ENCODE measurements at regions not wholly inside any gene's neighbourhood (a gene's known extent, or its start where the extent isn't known, plus 50 kb on each side); places are given as distances from the start of the nearest gene placed in this dataset.

DNA sequence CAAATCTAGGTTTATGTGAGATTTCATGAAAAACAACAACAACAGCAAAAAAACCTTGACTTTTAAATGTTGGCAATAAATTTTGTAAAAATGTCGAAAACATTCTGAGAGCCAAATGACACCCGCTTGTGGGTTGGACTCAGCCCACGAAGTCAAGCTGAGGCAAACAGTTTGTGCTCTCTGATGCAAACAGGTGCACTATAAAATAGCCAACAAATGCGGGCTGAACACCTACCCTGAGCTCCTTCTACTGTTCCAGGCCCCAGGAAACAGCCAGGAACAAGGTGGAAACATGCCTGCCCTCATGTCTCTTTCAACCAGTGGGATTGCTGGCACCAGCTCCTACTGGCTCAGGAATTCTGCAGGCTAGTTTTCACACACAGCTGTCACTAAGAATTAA lies 105.0 kb upstream of the ZNF716 start:
- no peaks in the 10 kb centered on the region for H3K9me3 ChIP-seq (ENCODE audit: low read depth)
- no peak for DNase-seq (ENCODE audit: low spot score)
- 61% methylated on average over 4 of the region's 4 CpGs for WGBS (ENCODE audit: low lambda C conversion rate, missing lambda C conversion rate)
- H3K79me2 ChIP-seq, result no peaks in the 10 kb centered on the region
- H3K4me2 ChIP-seq, result no peak overlapping the region
- no peaks in the 10 kb centered on the region for H3K27me3 ChIP-seq
- no peak overlapping the region for H3K27ac ChIP-seq
- no peaks in the 10 kb centered on the region for H3K36me3 ChIP-seq (replicated peaks; ENCODE audit: insufficient read depth, low read depth)
- no peak overlapping the region for H2AFZ ChIP-seq
- no peaks in the 10 kb centered on the region for H3K4me1 ChIP-seq (ENCODE audit: insufficient read depth)
- H3K4me3 ChIP-seq, result no peak overlapping the region
- no peaks in the 10 kb centered on the region for H4K20me1 ChIP-seq (ENCODE audit: insufficient read depth, poor library complexity, severe bottlenecking)
- TF ChIP-seq EZH2phosphoT487 (IDR thresholded peaks at IDR 0.05; ENCODE audit: low read depth, severe bottlenecking, unreplicated experiment) (no peak), EZH2 (IDR thresholded peaks at IDR 0.05; ENCODE audit: borderline replicate concordance) (no peak)
- TF ChIP-seq, protein P1, sequence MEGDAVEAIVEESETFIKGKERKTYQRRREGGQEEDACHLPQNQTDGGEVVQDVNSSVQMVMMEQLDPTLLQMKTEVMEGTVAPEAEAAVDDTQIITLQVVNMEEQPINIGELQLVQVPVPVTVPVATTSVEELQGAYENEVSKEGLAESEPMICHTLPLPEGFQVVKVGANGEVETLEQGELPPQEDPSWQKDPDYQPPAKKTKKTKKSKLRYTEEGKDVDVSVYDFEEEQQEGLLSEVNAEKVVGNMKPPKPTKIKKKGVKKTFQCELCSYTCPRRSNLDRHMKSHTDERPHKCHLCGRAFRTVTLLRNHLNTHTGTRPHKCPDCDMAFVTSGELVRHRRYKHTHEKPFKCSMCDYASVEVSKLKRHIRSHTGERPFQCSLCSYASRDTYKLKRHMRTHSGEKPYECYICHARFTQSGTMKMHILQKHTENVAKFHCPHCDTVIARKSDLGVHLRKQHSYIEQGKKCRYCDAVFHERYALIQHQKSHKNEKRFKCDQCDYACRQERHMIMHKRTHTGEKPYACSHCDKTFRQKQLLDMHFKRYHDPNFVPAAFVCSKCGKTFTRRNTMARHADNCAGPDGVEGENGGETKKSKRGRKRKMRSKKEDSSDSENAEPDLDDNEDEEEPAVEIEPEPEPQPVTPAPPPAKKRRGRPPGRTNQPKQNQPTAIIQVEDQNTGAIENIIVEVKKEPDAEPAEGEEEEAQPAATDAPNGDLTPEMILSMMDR (IDR thresholded peaks at IDR 0.05; ENCODE audit: poor library complexity), result no peak
- no peaks in the 10 kb centered on the region for H3K9me2 ChIP-seq (replicated peaks; ENCODE audit: insufficient read depth)

DNA sequence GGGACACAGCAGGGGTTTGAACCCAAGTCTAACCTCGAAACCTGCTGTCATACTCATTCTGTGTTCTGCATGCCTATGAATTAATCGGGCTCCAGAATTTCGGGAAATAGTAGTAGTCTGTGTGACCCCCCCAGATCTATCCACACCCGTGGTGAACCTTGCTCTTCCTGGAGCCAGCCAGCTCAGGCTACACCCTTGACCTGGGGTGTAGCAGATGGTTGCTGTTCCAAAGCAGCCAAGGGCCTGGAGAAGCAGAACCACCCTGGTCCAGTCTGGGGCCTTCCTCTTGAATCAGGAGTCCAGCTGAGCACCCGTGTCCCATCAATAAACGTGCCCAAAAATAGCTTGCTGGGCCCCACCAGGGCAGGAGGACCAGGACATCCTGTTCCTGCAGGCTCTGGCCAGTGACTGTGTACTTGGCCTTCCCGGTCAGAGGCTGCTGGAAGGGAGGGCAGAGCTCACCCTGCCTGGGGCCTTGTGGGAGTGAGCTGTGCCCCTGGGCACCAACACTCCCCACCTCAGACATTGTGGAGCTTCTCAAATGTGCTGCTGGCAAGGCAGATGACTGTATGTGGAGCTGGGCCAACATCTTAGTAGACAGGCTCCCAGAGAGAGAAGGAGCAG lies 101.2 kb upstream of the ZNF716 start:
- DNase-seq (ENCODE audit: low spot score), result no peak
- no peaks in the 10 kb centered on the region for H3K79me2 ChIP-seq
- H3K9me3 ChIP-seq (ENCODE audit: low read depth), result no peaks in the 10 kb centered on the region
- H3K4me1 ChIP-seq (ENCODE audit: insufficient read depth), result no peaks in the 10 kb centered on the region
- H3K4me3 ChIP-seq, result no peak overlapping the region
- H4K20me1 ChIP-seq (ENCODE audit: insufficient read depth, poor library complexity, severe bottlenecking), result no peaks in the 10 kb centered on the region
- no peaks in the 10 kb centered on the region for H3K27me3 ChIP-seq
- H3K9me2 ChIP-seq (replicated peaks; ENCODE audit: insufficient read depth), result no peaks in the 10 kb centered on the region
- H3K36me3 ChIP-seq (replicated peaks; ENCODE audit: insufficient read depth, low read depth), result no peaks in the 10 kb centered on the region
- H3K27ac ChIP-seq, result no peak overlapping the region
- WGBS (ENCODE audit: low lambda C conversion rate, missing lambda C conversion rate), result 59% methylated on average over 7 of the region's 7 CpGs
- H3K4me2 ChIP-seq, result no peak overlapping the region
- TF ChIP-seq EZH2phosphoT487 (IDR thresholded peaks at IDR 0.05; ENCODE audit: low read depth, severe bottlenecking, unreplicated experiment) (no peak), EZH2 (IDR thresholded peaks at IDR 0.05; ENCODE audit: borderline replicate concordance) (no peak)
- TF ChIP-seq, protein P1 (IDR thresholded peaks at IDR 0.05; ENCODE audit: poor library complexity), result no peak
- no peak overlapping the region for H2AFZ ChIP-seq

DNA sequence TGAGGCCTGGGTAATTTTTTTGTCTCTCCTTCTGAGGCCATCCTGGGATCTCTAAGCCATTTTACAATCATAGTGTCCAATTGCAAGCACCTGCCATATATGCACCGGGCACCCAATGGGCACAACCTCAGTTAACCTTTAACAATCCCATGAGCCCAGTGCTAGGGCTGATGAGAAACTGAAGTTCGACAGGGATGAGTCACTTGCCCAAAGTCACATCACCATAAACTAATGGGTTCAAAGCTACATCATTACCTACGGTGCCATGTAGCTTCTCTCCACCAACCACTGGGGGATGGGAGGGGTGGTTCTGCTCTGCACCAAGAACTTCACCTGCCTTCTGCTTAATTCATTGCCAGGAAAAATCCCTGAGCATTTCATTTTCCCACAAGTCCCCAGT lies 95.8 kb upstream of the ZNF716 start:
- no peaks in the 10 kb centered on the region for H3K36me3 ChIP-seq (replicated peaks; ENCODE audit: insufficient read depth, low read depth)
- H3K79me2 ChIP-seq, result no peaks in the 10 kb centered on the region
- no peaks in the 10 kb centered on the region for H4K20me1 ChIP-seq (ENCODE audit: insufficient read depth, poor library complexity, severe bottlenecking)
- no peaks in the 10 kb centered on the region for H3K9me3 ChIP-seq (ENCODE audit: low read depth)
- no peak for DNase-seq (ENCODE audit: low spot score)
- H3K4me1 ChIP-seq (ENCODE audit: insufficient read depth), result no peaks in the 10 kb centered on the region
- no peak overlapping the region for H3K4me2 ChIP-seq
- no peak overlapping the region for H3K4me3 ChIP-seq
- no peaks in the 10 kb centered on the region for H3K9me2 ChIP-seq (replicated peaks; ENCODE audit: insufficient read depth)
- H3K27me3 ChIP-seq, result no peaks in the 10 kb centered on the region
- H2AFZ ChIP-seq, result no peak overlapping the region
- no peak overlapping the region for H3K27ac ChIP-seq
- TF ChIP-seq EZH2phosphoT487 (IDR thresholded peaks at IDR 0.05; ENCODE audit: low read depth, severe bottlenecking, unreplicated experiment), result no peak
- no peak for TF ChIP-seq EZH2 (IDR thresholded peaks at IDR 0.05; ENCODE audit: borderline replicate concordance)
- TF ChIP-seq, protein P1 (IDR thresholded peaks at IDR 0.05; ENCODE audit: poor library complexity), result no peak
- 71% methylated on average over 3 of the region's 3 CpGs for WGBS (ENCODE audit: low lambda C conversion rate, missing lambda C conversion rate)
